ENCODE measurements at regions not wholly inside any gene's neighbourhood (a gene's known extent, or its start where the extent isn't known, plus 50 kb on each side); places are given as distances from the start of the nearest gene placed in this dataset.

GRCh38 chr7:10104292-10104691 is 869.4 kb upstream of the PHF14 start:
- no peak for DNase-seq (ENCODE audit: low read depth)

- no peak for DNase-seq (ENCODE audit: low read depth)
Observed at GRCh38 chr7:10106609-10107008, 867.1 kb upstream of the PHF14 start.

GRCh38 chr7:10116511-10116910 is 857.2 kb upstream of the PHF14 start:
- DNase-seq (ENCODE audit: low read depth), result peak; percentile 79

DNA sequence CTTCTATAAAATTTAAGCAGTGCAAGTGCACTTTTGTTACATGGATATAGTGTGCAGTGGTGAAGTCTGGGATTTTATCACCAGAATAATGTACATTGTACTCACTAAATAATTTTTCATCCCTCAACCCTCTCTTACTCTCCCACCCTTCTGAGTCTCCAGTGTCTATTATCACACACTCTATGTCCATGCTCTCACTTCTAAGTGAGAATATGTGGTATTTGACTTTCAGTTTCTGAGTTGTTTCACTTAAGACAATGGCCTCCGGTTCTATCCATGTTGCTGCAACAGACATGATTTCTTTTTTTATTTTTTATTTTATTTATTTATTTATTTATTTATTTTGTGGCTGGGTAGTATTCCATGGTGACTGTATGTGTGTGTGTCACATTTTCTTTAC is 855.9 kb upstream of the PHF14 start:
- DNase-seq (ENCODE audit: low read depth), result no peak

GRCh38 chr7:10120936-10121335 is 852.7 kb upstream of the PHF14 start:
- DNase-seq (ENCODE audit: low read depth), result no peak

- no peak for DNase-seq (ENCODE audit: low read depth)
Observed at GRCh38 chr7:10121631-10122030, 852.0 kb upstream of the PHF14 start.

- DNase-seq (ENCODE audit: low read depth), result peak; percentile 2
Observed at GRCh38 chr7:10122551-10123100, 851.0 kb upstream of the PHF14 start.

GRCh38 chr7:10128748-10129147 is 844.9 kb upstream of the PHF14 start:
- no peak for DNase-seq (ENCODE audit: low read depth)

GRCh38 chr7:10138087-10138854 is 835.4 kb upstream of the PHF14 start:
- no peak for DNase-seq (ENCODE audit: low read depth)

DNA sequence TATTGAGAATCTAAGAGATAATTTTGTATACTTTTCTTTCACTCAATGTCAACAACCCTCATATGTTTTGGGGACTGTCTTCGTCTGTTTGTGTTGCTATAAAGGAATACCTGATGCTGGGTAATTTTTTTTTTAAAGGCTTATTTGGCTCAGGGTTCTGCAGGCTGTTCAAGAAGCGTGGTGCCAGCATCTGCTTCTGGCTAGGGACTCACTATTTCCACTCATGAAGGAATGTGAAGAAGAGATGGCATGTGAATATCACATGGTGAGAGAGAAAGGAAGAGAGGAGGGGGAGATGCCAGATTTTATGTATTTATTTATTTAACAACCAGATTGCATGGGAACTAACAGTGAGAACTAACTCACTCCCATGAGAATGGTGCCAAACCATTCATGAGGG is 827.4 kb upstream of the PHF14 start:
- DNase-seq (ENCODE audit: low read depth), result no peak

DNA sequence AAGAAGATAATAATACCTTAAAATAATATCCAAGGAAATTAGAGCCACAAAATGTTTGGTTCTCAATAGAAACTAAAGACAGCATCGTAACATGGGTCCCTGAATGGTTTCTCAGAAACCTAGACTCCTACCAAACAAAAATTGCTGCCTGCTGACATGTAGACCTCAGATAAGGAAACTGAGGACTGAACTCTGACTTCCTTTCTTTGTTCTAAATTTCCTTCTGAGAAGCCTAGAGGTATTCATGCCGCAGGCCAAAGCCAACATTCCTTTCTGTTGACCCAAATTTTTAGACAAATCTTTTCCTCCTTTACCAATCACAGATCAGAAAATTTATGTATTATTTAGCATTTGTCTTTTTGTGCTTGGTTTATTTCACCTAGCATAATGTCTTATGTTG is 816.7 kb upstream of the PHF14 start:
- no peak for DNase-seq (ENCODE audit: low read depth)

DNA sequence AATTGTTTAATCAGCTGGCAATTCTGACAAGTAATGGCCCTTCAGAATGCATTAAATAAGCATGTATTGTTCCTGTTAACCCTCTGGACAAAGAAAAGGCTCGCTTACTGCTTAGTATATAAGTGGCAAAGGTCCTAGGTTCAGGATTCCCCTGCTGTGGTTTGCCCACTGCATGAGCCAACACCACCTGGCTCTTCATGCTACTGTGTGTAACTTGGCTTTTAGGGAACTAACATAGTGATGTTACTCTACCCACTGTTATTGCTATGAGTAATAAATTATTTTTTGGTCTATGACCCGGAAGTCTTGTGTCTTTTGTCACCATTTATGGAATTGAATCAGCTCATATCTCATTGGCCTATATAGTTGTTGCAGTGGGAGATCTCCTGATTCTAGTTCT is 791.7 kb upstream of the PHF14 start:
- no peak for DNase-seq (ENCODE audit: low read depth)

- no peak for DNase-seq (ENCODE audit: low read depth)
Observed at GRCh38 chr7:10192074-10192473, 781.6 kb upstream of the PHF14 start.

- no peak for DNase-seq (ENCODE audit: low read depth)
Observed at GRCh38 chr7:10205696-10206095, 768.0 kb upstream of the PHF14 start.

- no peak for DNase-seq (ENCODE audit: low read depth)
Observed at GRCh38 chr7:10210000-10210399, 763.7 kb upstream of the PHF14 start.

DNA sequence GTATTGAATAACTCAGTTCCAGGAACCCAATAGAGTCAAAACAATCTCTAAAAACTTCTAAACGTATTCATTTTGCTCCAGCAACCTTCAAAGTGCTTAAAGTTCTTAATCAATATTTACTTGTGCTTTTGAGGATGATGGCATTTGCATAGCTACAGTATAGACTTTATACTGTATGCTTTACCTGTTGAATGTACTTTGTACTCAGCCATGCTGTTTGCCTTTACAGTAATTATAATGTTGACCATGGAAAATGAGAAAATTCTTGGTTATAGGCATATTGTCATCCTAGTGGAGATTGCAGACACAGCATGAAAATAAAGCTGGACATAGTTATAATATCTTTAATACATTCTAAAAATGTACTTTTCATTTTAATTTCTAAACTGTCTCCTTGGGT is 762.7 kb upstream of the PHF14 start:
- no peak for DNase-seq (ENCODE audit: low read depth)

DNA sequence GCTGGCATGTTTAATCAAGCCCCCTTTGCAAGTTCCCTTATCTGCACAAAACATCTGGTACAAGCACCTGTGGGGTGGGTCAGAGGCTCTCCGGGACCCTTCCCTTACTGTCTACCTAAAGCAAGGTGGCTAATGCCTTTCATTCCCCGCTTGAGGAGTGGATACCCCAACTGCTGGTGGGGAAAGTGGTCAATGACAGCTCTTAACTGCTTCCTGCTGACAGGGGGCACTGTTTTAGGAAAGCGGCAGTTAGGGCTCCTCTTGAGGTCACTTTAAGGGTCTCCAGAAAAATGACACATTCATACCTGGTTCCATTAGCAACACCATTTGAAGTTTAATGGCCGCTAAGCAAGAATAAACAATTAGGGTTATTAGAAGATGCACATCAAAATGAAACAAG is 761.8 kb upstream of the PHF14 start:
- no peak for DNase-seq (ENCODE audit: low read depth)

DNA sequence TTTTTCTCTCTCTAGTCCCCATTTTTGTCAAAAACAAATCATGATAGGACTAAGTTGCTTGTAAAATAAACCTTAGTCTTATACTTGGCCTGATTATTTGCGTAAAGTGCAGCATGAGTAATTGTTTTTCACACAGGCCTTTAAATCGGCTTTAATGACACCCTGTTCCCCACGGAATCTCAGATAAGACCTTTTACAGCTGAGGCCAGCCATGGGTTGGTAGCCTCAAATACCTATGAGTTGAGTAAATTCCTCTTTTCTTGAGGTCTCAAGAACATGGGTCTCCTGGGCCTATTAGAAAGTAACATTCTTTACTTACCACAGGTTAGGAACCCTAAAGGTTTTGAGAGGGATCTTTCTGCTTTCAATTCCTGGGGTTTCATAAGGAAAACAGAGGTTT is 761.0 kb upstream of the PHF14 start:
- DNase-seq (ENCODE audit: low read depth), result no peak

DNA sequence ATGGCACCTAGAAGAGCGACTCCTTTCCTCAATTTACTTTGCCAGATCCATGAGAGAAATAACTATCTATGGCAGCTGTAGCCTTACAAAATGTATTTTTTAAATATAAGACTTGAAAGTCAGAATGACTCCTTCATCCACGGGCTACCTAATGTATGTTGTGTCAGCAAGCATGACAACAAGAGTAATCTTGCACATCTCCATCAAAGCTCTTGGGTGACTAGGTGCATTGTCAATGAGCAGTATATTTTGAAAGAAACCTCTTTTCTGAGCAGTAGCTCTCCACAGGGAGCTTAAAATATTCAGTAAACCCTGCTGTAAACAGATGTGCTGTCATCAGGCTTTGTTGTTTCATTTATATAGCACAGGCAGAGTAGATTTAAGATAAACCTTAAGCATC is 757.2 kb upstream of the PHF14 start:
- DNase-seq (ENCODE audit: low read depth), result no peak

DNA sequence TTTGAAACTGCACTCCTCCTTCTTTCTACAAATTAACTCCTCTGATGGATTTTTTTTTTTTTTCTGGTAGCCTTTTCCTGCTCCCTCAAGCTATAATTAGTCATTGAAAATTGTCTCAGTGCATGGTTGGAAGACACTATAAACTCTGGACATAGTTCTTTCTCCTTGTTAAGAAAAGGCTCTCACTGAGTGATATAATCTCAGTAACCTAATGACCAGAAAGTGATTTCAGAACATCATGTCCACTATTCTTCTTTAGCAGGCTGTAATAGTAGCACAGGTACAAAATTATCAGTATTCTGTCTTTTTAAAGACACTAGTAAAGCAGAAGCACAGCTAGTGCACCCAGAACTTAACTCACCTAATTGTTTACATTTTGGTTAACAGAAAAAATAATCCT is 752.6 kb upstream of the PHF14 start:
- no peak for DNase-seq (ENCODE audit: low read depth)

DNA sequence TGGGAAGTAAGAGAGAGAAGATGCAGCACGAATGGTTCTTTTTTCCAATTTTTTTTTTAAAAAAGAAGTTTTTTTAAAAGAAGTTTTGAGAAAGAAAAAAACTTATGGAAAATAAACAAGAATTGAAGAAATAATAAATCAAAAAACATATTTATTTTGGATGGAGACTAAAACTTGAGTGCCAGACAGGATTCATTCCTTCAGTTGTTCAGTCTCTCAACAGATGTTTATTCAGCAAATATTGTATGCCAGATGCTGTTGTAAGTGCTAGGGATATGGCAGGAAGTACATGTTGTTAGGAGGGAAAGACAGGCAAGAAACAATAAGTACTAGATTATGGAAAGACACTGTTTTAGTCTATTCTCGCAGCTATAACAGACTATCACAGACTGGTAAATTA is 750.7 kb upstream of the PHF14 start:
- DNase-seq (ENCODE audit: low read depth), result no peak

GRCh38 chr7:10225275-10225674 is 748.4 kb upstream of the PHF14 start:
- peak; percentile 13 for DNase-seq (ENCODE audit: low read depth)

- peak; percentile 95 for DNase-seq (ENCODE audit: low read depth)
Observed at GRCh38 chr7:10237306-10237705, 736.4 kb upstream of the PHF14 start.

- DNase-seq (ENCODE audit: low read depth), result no peak
Observed at GRCh38 chr7:10238641-10239040, 735.0 kb upstream of the PHF14 start.
